H1 (cell line): ENCODE measurements at regions not wholly inside any gene's neighbourhood (a gene's known extent, or its start where the extent isn't known, plus 50 kb on each side); places are given as distances from the start of the nearest gene placed in this dataset.

Experiments
- CTCF ChIA-PET: fragments of 300-600 bp; sonication (Branson Sonifier 250); formaldehyde crosslinking; loops from one replicate; lab custom pipeline; 2021; ENCODE audit not compliant: partially characterized antibody; lab: Charles Lee
- POLR2A ChIA-PET: fragments of 300-600 bp; sonication (Branson Sonifier 250); formaldehyde crosslinking; loops from one replicate; lab custom pipeline; 2021; ENCODE audit warnings: inconsistent platforms; ENCODE audit not compliant: partially characterized antibody; lab: Charles Lee
- DNase-seq, 2 experiments: peaks; one replicate each; pipeline versions ENCODE4 v3.0.0 to v3.0.0-alpha.2; 2010 to 2022; ENCODE audit warnings: low spot score in 2 of 2, low read depth in 1 of 2, mixed read lengths in 1 of 2
- FAIRE-seq: peaks from 2 replicates; lab custom pipeline; 2011; peaks lifted over from hg19 to GRCh38; lab: Jason Lieb, UNC
- H2AFZ ChIP-seq: 2 replicates; pipeline ENCODE4 v1.8.1; 2012; ENCODE audit warnings: low read length, inconsistent platforms
- H2AK5ac ChIP-seq: 2 replicates; pipeline ENCODE4 v1.6.1; 2013; ENCODE audit warnings: low read depth, low read length
- H2BK120ac ChIP-seq: replicated peaks from 2 replicates; pipeline ENCODE3; 2013; ENCODE audit warnings: low read depth, low read length, inconsistent platforms
- H2BK12ac ChIP-seq: 2 replicates; pipeline ENCODE4 v1.6.1; 2013; ENCODE audit warnings: low read depth, low read length
- H2BK15ac ChIP-seq: 2 replicates; pipeline ENCODE4 v1.6.1; 2013; ENCODE audit warnings: low read length
- H2BK20ac ChIP-seq: 2 replicates; pipeline ENCODE4 v1.6.1; 2013; ENCODE audit warnings: low read length
- H2BK5ac ChIP-seq: 2 replicates; pipeline ENCODE4 v1.6.1; 2013; ENCODE audit warnings: low read depth, low read length
- H3K14ac ChIP-seq: 2 replicates; pipeline ENCODE4 v1.6.1; 2013; ENCODE audit warnings: inconsistent platforms; ENCODE audit not compliant: insufficient read length
- H3K18ac ChIP-seq: 2 replicates; pipeline ENCODE4 v1.6.1; 2013; ENCODE audit warnings: low read length; ENCODE audit errors: extremely low read depth
- H3K23ac ChIP-seq: 2 replicates; pipeline ENCODE4 v1.6.1; 2013; ENCODE audit warnings: inconsistent platforms; ENCODE audit not compliant: insufficient read length
- H3K23me2 ChIP-seq: 2 replicates; pipeline ENCODE4 v1.6.1; 2013; ENCODE audit warnings: low read depth, low read length
- H3K27ac ChIP-seq: 2 replicates; pipeline ENCODE4 v1.6.1; 2011; ENCODE audit warnings: low read depth, low read length, inconsistent platforms
- H3K27me3 ChIP-seq, 4 experiments: replicated peaks in 1 of 4; 1 replicate in 1 of 4; 2 replicates in 3 of 4; pipeline versions ENCODE4 v1.6.1 to v1.8.1; 2011 to 2013; ENCODE audit warnings: low read length in 3 of 4, mild to moderate bottlenecking in 3 of 4, inconsistent platforms in 2 of 4, mixed read lengths in 2 of 4, moderate library complexity in 1 of 4; ENCODE audit not compliant: control insufficient read depth in 3 of 4, insufficient read depth in 3 of 4; ENCODE audit errors: extremely low read depth in 1 of 4
- H3K36me3 ChIP-seq, 4 experiments: 2 replicates each; pipeline versions ENCODE4 v1.6.1 to v1.8.1; 2011 to 2013; ENCODE audit warnings: mild to moderate bottlenecking in 4 of 4, low read length in 3 of 4, moderate library complexity in 2 of 4, control low read depth in 1 of 4, inconsistent platforms in 1 of 4; ENCODE audit not compliant: insufficient read depth in 4 of 4, control insufficient read depth in 2 of 4
- H3K4ac ChIP-seq: replicated peaks from 2 replicates; pipeline ENCODE3; 2013; ENCODE audit warnings: low read length, low read depth, mixed read lengths, inconsistent platforms; ENCODE audit not compliant: insufficient read length
- H3K4me1 ChIP-seq, 4 experiments: replicated peaks in 1 of 4; 1 replicate in 1 of 4; 2 replicates in 3 of 4; pipeline versions ENCODE4 v1.6.1 to v1.8.1; 2011 to 2013; ENCODE audit warnings: low read length in 3 of 4, inconsistent platforms in 2 of 4, mixed read lengths in 1 of 4; ENCODE audit not compliant: insufficient read depth in 4 of 4, control insufficient read depth in 3 of 4
- H3K4me2 ChIP-seq, 2 experiments: 2 replicates each; pipeline versions ENCODE4 v1.6.1 to v1.8.1; 2011 to 2013; ENCODE audit warnings: low read depth in 2 of 2, low read length in 2 of 2, control low read depth in 1 of 2, inconsistent platforms in 1 of 2, mild to moderate bottlenecking in 1 of 2; ENCODE audit not compliant: insufficient read depth in 1 of 2
- H3K4me3 ChIP-seq, 4 experiments: fragments of 200-600, 300-600 bp in 1 of 4; sonication (generic), shearing (Covaris generic), sonication (Bioruptor Twin) in 1 of 4; 2 replicates each; pipeline versions ENCODE4 v1.5.1 to v1.8.1; 2011 to 2016; ENCODE audit warnings: low read length in 4 of 4, low read depth in 3 of 4, control low read depth in 2 of 4, inconsistent platforms in 2 of 4, mild to moderate bottlenecking in 2 of 4, mixed read lengths in 1 of 4, moderate library complexity in 1 of 4; ENCODE audit not compliant: insufficient read depth in 2 of 4; ENCODE audit errors: extremely low read depth in 1 of 4
- H3K56ac ChIP-seq: replicated peaks from 2 replicates; pipeline ENCODE3; 2013; ENCODE audit warnings: low read depth, mild to moderate bottlenecking, mixed read lengths, low read length, inconsistent platforms; ENCODE audit not compliant: insufficient read length
- H3K79me1 ChIP-seq: 2 replicates; pipeline ENCODE4 v1.6.1; 2013; ENCODE audit warnings: low read depth, low read length, control low read depth
- H3K79me2 ChIP-seq, 2 experiments: 2 replicates each; pipeline versions ENCODE4 v1.6.1 to v1.8.1; 2012 to 2013; ENCODE audit warnings: low read length in 2 of 2, mild to moderate bottlenecking in 2 of 2, inconsistent platforms in 1 of 2; ENCODE audit not compliant: insufficient read depth in 2 of 2, control insufficient read depth in 1 of 2
- H3K9ac ChIP-seq, 4 experiments: replicated peaks in 1 of 4; 1 replicate in 1 of 4; 2 replicates in 3 of 4; pipeline versions ENCODE4 v1.6.1 to v1.8.1; 2011 to 2013; ENCODE audit warnings: low read depth in 3 of 4, low read length in 3 of 4, control low read depth in 2 of 4, mild to moderate bottlenecking in 2 of 4, moderate library complexity in 2 of 4, inconsistent platforms in 1 of 4; ENCODE audit errors: extremely low read depth in 1 of 4
- H3K9me3 ChIP-seq, 2 experiments: 2 replicates each; pipeline versions ENCODE4 v1.6.1 to v1.8.1; 2012 to 2013; ENCODE audit warnings: mild to moderate bottlenecking in 2 of 2, moderate library complexity in 2 of 2, control low read depth in 1 of 2, inconsistent platforms in 1 of 2, low read depth in 1 of 2, low read length in 1 of 2, mixed read lengths in 1 of 2; ENCODE audit not compliant: insufficient read depth in 2 of 2
- H4K20me1 ChIP-seq, 2 experiments: replicated peaks in 1 of 2; 2 replicates each; pipeline versions ENCODE3 to v1.8.1; 2011 to 2013; ENCODE audit warnings: inconsistent platforms in 2 of 2, low read length in 2 of 2, mild to moderate bottlenecking in 1 of 2; ENCODE audit not compliant: insufficient read depth in 2 of 2, control insufficient read depth in 1 of 2
- H4K5ac ChIP-seq: 2 replicates; pipeline ENCODE4 v1.6.1; 2013; ENCODE audit warnings: low read length, low read depth, mixed read lengths, inconsistent platforms; ENCODE audit not compliant: insufficient read length
- H4K8ac ChIP-seq: 2 replicates; pipeline ENCODE4 v1.8.0; 2013; ENCODE audit warnings: mild to moderate bottlenecking, moderate library complexity, low read length, inconsistent platforms; ENCODE audit not compliant: insufficient read depth; ENCODE audit errors: extremely low read depth
- H4K91ac ChIP-seq: replicated peaks from 2 replicates; pipeline ENCODE3; 2013; ENCODE audit warnings: low read length, mixed read lengths, inconsistent platforms; ENCODE audit not compliant: insufficient read length
- GABPA ChIP-seq: IDR thresholded peaks from 2 replicates; pipeline ENCODE4 v1.6.1; 2011; ENCODE audit warnings: mild to moderate bottlenecking, low read length, moderate library complexity, borderline replicate concordance; ENCODE audit not compliant: insufficient read depth
- HDAC2 ChIP-seq, 2 experiments: fragments of 300-600 bp in 1 of 2; sonication (generic) in 1 of 2; IDR thresholded peaks; 2 replicates each; pipeline ENCODE4 v1.6.1; 2011 to 2012; ENCODE audit warnings: low read depth in 2 of 2, low read length in 2 of 2, mild to moderate bottlenecking in 2 of 2, moderate library complexity in 2 of 2, borderline replicate concordance in 1 of 2, inconsistent platforms in 1 of 2
- POLR2A ChIP-seq, 2 experiments: IDR thresholded peaks; 1 replicate in 1 of 2; 2 replicates in 1 of 2; pipeline ENCODE4 v1.6.1; 2011; ENCODE audit warnings: low read depth in 2 of 2, low read length in 2 of 2, mild to moderate bottlenecking in 2 of 2; ENCODE audit errors: control extremely low read depth in 1 of 2
- WGBS, 2 experiments: shearing (Covaris generic) in 1 of 2; methylation state at CpG; one replicate each; pipeline versions ENCODE4 v1.1.6 to v1.1.7; 2013 to 2015; ENCODE audit warnings: low lambda C conversion rate in 2 of 2, mixed read lengths in 2 of 2, inconsistent platforms in 1 of 2, low coverage in 1 of 2, missing lambda C conversion rate in 1 of 2; ENCODE audit not compliant: insufficient replicate concordance in 2 of 2, insufficient coverage in 1 of 2, insufficient read length in 1 of 2; ENCODE audit errors: extremely low coverage in 1 of 2, missing lambda C conversion rate in 1 of 2; 5-methylcytosine and 5-hydroxymethylcytosine counted together

DNA sequence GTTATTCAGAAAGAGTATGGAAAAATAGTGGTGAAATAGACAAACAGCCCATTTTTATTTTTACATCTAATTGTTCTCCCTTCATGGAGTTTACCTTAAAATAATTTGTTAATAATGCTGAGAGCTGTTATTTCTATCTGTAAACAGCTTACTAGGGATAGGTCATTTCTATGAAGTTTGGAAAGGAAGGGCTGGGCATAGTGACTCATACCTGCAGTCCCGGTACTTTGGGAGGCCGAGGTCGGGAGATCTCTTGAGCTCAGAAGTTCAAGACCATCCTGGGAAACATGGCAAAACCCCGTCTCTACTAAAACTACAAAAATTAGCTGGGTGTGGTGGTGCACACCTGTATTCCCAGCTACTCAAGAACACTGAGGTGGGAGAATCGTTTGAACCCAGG, 624.3 kb upstream of the LMCD1 start:
- H3K18ac ChIP-seq = no peak overlapping the region
- no peak overlapping the region for H3K4me3 ChIP-seq
- DNase-seq = no peak
- H3K9ac ChIP-seq = no peak overlapping the region
- H3K14ac ChIP-seq = no peak overlapping the region
- no peak overlapping the region for H2AFZ ChIP-seq
- no peaks in the 10 kb centered on the region for H3K4me1 ChIP-seq
- H2BK5ac ChIP-seq = no peak overlapping the region
- CTCF ChIA-PET = no interaction called here
- 98% methylated on average over 5 of the region's 5 CpGs; no CpG with 5 or more reads in 1 of the 2 experiments for WGBS, 2 experiments
- H3K4me2 ChIP-seq = no peak overlapping the region
- no peak overlapping the region for H2BK120ac ChIP-seq
- no peaks in the 10 kb centered on the region for H4K20me1 ChIP-seq
- no peaks in the 10 kb centered on the region for H3K36me3 ChIP-seq
- H4K8ac ChIP-seq = no peak overlapping the region
- H2BK20ac ChIP-seq = no peak overlapping the region
- H3K79me2 ChIP-seq = no peaks in the 10 kb centered on the region
- H3K23me2 ChIP-seq = no peaks in the 10 kb centered on the region
- H3K27me3 ChIP-seq = no peaks in the 10 kb centered on the region
- H3K4ac ChIP-seq = no peak overlapping the region
- H3K9me3 ChIP-seq = no peaks in the 10 kb centered on the region
- H3K79me1 ChIP-seq = no peaks in the 10 kb centered on the region
- H2BK15ac ChIP-seq = no peak overlapping the region
- POLR2A ChIA-PET = no interaction called here
- no peak overlapping the region for H4K91ac ChIP-seq
- H3K56ac ChIP-seq = no peak overlapping the region
- H4K5ac ChIP-seq = no peak overlapping the region
- no peak overlapping the region for H3K23ac ChIP-seq
- no peak for FAIRE-seq
- H2BK12ac ChIP-seq = no peak overlapping the region
- no peak overlapping the region for H3K27ac ChIP-seq
- no peak overlapping the region for H2AK5ac ChIP-seq
- TF ChIP-seq GABPA (no peak), HDAC2 (IDR thresholded peaks at IDR 0.05; ENCODE audit: borderline replicate concordance in 1 of 2, low read depth in 2 of 2, low read length in 2 of 2) (no peak), POLR2A (IDR thresholded peaks at IDR 0.05; ENCODE audit: control extremely low read depth in 1 of 2, low read depth in 2 of 2, low read length in 2 of 2) (no peak)
